HG03175 (cell line): ENCODE measurements at regions not wholly inside any gene's neighbourhood (a gene's known extent, or its start where the extent isn't known, plus 50 kb on each side); places are given as distances from the start of the nearest gene placed in this dataset.

Experiments used
- ATAC-seq: cut with Tn5 transposase; IDR thresholded peaks from one replicate; pipeline ENCODE4 v1.9.1; 2021; ENCODE audit warnings: mild to moderate bottlenecking, moderate library complexity; ENCODE audit not compliant: unreplicated experiment

GRCh38 chr7:33700001-33700899, 205.1 kb upstream of the BMPER start:
- no peak for ATAC-seq

GRCh38 chr7:33701189-33701740, 204.1 kb upstream of the BMPER start:
- ATAC-seq, result no peak

GRCh38 chr7:33701927-33702326, 203.4 kb upstream of the BMPER start:
- no peak for ATAC-seq

GRCh38 chr7:33702514-33703054, 202.8 kb upstream of the BMPER start:
- no peak for ATAC-seq

GRCh38 chr7:33705333-33705833, 200.0 kb upstream of the BMPER start:
- no peak for ATAC-seq

GRCh38 chr7:33706186-33706585, 199.2 kb upstream of the BMPER start:
- no peak for ATAC-seq

- no peak for ATAC-seq
Observed at GRCh38 chr7:33706771-33707200, 198.6 kb upstream of the BMPER start.

GRCh38 chr7:33707427-33707826, 197.9 kb upstream of the BMPER start:
- no peak for ATAC-seq

GRCh38 chr7:33710608-33711007, 194.7 kb upstream of the BMPER start:
- ATAC-seq, result no peak

- no peak for ATAC-seq
Observed at GRCh38 chr7:33711231-33712019, 193.9 kb upstream of the BMPER start.

- ATAC-seq, result no peak
Observed at GRCh38 chr7:33712020-33712414, 193.3 kb upstream of the BMPER start.

GRCh38 chr7:33714208-33714607, 191.1 kb upstream of the BMPER start:
- no peak for ATAC-seq

GRCh38 chr7:33716581-33717477, 188.5 kb upstream of the BMPER start:
- ATAC-seq, result no peak

- ATAC-seq, result no peak
Observed at GRCh38 chr7:33719059-33719581, 186.2 kb upstream of the BMPER start.

- ATAC-seq, result no peak
Observed at GRCh38 chr7:33720139-33720538, 185.2 kb upstream of the BMPER start.

- no peak for ATAC-seq
Observed at GRCh38 chr7:33720870-33721269, 184.5 kb upstream of the BMPER start.

- no peak for ATAC-seq
Observed at GRCh38 chr7:33721895-33722294, 183.4 kb upstream of the BMPER start.

GRCh38 chr7:33722383-33723101, 182.8 kb upstream of the BMPER start:
- ATAC-seq, result no peak

GRCh38 chr7:33724201-33724600, 181.1 kb upstream of the BMPER start:
- no peak for ATAC-seq
